H9 (cell line): ENCODE measurements at regions not wholly inside any gene's neighbourhood (a gene's known extent, or its start where the extent isn't known, plus 50 kb on each side); places are given as distances from the start of the nearest gene placed in this dataset.

ENCODE experiments used
- DNase-seq: peaks from one replicate; pipeline ENCODE4 v3.0.0-alpha.2; 2017
- H2AFZ ChIP-seq: one replicate; pipeline ENCODE4 v1.6.1; 2013; ENCODE audit warnings: mild to moderate bottlenecking, low read length, control low read depth, moderate library complexity
- H2AK5ac ChIP-seq: 2 replicates; pipeline ENCODE4 v1.6.1; 2013; ENCODE audit warnings: low read length, control low read depth, mixed read lengths; ENCODE audit not compliant: insufficient read length
- H2BK120ac ChIP-seq: one replicate; pipeline ENCODE4 v1.6.1; 2013; ENCODE audit warnings: low read depth, mild to moderate bottlenecking, low read length, control low read depth, inconsistent platforms; ENCODE audit not compliant: poor library complexity, severe bottlenecking
- H2BK12ac ChIP-seq: 2 replicates; pipeline ENCODE4 v1.6.1; 2013; ENCODE audit warnings: low read length, control low read depth, mixed read lengths, low read depth; ENCODE audit not compliant: insufficient read length
- H2BK15ac ChIP-seq: 2 replicates; pipeline ENCODE4 v1.6.1; 2013; ENCODE audit warnings: low read depth, low read length, control low read depth
- H2BK20ac ChIP-seq: one replicate; pipeline ENCODE4 v1.6.1; 2013; ENCODE audit warnings: low read depth, mild to moderate bottlenecking, low read length, control low read depth, inconsistent platforms; ENCODE audit not compliant: poor library complexity, severe bottlenecking
- H2BK5ac ChIP-seq: 2 replicates; pipeline ENCODE4 v1.6.1; 2013; ENCODE audit warnings: low read length, control low read depth, mixed read lengths; ENCODE audit not compliant: insufficient read length
- H3K14ac ChIP-seq: 2 replicates; pipeline ENCODE4 v1.6.1; 2013; ENCODE audit warnings: low read length, control low read depth; ENCODE audit not compliant: insufficient read depth
- H3K18ac ChIP-seq: 2 replicates; pipeline ENCODE4 v1.6.1; 2013; ENCODE audit warnings: low read depth, mild to moderate bottlenecking, mixed read lengths, low read length, control low read depth; ENCODE audit not compliant: insufficient read length
- H3K23ac ChIP-seq: 2 replicates; pipeline ENCODE4 v1.6.1; 2013; ENCODE audit warnings: low read length, control low read depth, mixed read lengths, low read depth; ENCODE audit not compliant: insufficient read length
- H3K23me2 ChIP-seq: 2 replicates; pipeline ENCODE4 v1.6.1; 2013; ENCODE audit warnings: low read depth, mild to moderate bottlenecking, mixed read lengths, low read length, control low read depth; ENCODE audit not compliant: insufficient read length, poor library complexity, severe bottlenecking
- H3K27ac ChIP-seq: 2 replicates; pipeline ENCODE4 v1.5.1; 2013; ENCODE audit warnings: low read length, control low read depth, mixed read lengths, low read depth; ENCODE audit not compliant: insufficient read length
- H3K27me3 ChIP-seq: 2 replicates; pipeline ENCODE4 v1.6.1; 2013; ENCODE audit warnings: low read length, control low read depth, inconsistent platforms; ENCODE audit not compliant: insufficient read depth
- H3K4ac ChIP-seq: 2 replicates; pipeline ENCODE4 v1.6.1; 2013; ENCODE audit warnings: low read depth, mild to moderate bottlenecking, control low read depth, inconsistent platforms, low read length, moderate library complexity
- H3K4me1 ChIP-seq: 2 replicates; pipeline ENCODE4 v1.6.1; 2013; ENCODE audit warnings: low read length, control low read depth, inconsistent platforms; ENCODE audit not compliant: insufficient read depth
- H3K4me2 ChIP-seq: 2 replicates; pipeline ENCODE4 v1.6.1; 2013; ENCODE audit warnings: low read length, control low read depth, mixed read lengths; ENCODE audit not compliant: insufficient read length, insufficient read depth
- H3K56ac ChIP-seq: 2 replicates; pipeline ENCODE4 v1.6.1; 2013; ENCODE audit warnings: low read depth, mild to moderate bottlenecking, mixed read lengths, low read length, control low read depth; ENCODE audit not compliant: insufficient read length
- H3K79me1 ChIP-seq: 2 replicates; pipeline ENCODE4 v1.6.1; 2013; ENCODE audit warnings: low read depth, mild to moderate bottlenecking, moderate library complexity, low read length, control low read depth, inconsistent platforms; ENCODE audit not compliant: insufficient read depth, poor library complexity, severe bottlenecking
- H3K79me2 ChIP-seq: 2 replicates; pipeline ENCODE4 v1.6.1; 2013; ENCODE audit warnings: low read length, control low read depth, inconsistent platforms; ENCODE audit not compliant: insufficient read depth
- H3K9ac ChIP-seq: 2 replicates; pipeline ENCODE4 v1.6.1; 2013; ENCODE audit warnings: low read length, control low read depth, mixed read lengths; ENCODE audit not compliant: insufficient read length; ENCODE audit errors: extremely low read depth
- H3K9me3 ChIP-seq: one replicate; pipeline ENCODE4 v1.6.1; 2013; ENCODE audit warnings: low read depth, low read length, inconsistent platforms; ENCODE audit not compliant: control insufficient read depth
- H3T11ph ChIP-seq: one replicate; pipeline ENCODE4 v1.6.1; 2013; ENCODE audit warnings: mild to moderate bottlenecking, low read length, control low read depth, inconsistent platforms
- H4K20me1 ChIP-seq: one replicate; pipeline ENCODE4 v1.6.1; 2013; ENCODE audit not compliant: control insufficient read depth, insufficient read length, insufficient read depth
- H4K5ac ChIP-seq: 2 replicates; pipeline ENCODE4 v1.6.1; 2013; ENCODE audit warnings: low read depth, mild to moderate bottlenecking, mixed read lengths, low read length, control low read depth; ENCODE audit not compliant: insufficient read length
- H4K8ac ChIP-seq: replicated peaks from 2 replicates; pipeline ENCODE4 v1.6.1; 2013; ENCODE audit warnings: low read length, control low read depth, mixed read lengths, low read depth; ENCODE audit not compliant: insufficient read length
- H4K91ac ChIP-seq: 2 replicates; pipeline ENCODE4 v1.6.1; 2013; ENCODE audit warnings: low read depth, mild to moderate bottlenecking, moderate library complexity, mixed read lengths, low read length, control low read depth; ENCODE audit not compliant: insufficient read length
- H3K27ac Mint-ChIP-seq, 3 experiments: 2 replicates in 2 of 3; 3 replicates in 1 of 3; pipeline ENCODE4 v1.8.0; 2020 to 2021; ENCODE audit warnings: mixed read lengths in 3 of 3, mild to moderate bottlenecking in 1 of 3, moderate library complexity in 1 of 3
- H3K27me3 Mint-ChIP-seq: 2 replicates; pipeline ENCODE4 v1.8.0; 2021; ENCODE audit warnings: low read depth, mild to moderate bottlenecking, moderate library complexity, mixed read lengths
- H3K36me3 Mint-ChIP-seq, 3 experiments: 2 replicates in 2 of 3; 3 replicates in 1 of 3; pipeline ENCODE4 v1.8.0; 2020 to 2021; ENCODE audit warnings: low read depth in 3 of 3, mixed read lengths in 3 of 3; ENCODE audit not compliant: insufficient read depth in 1 of 3
- H3K4me1 Mint-ChIP-seq, 2 experiments: 2 replicates each; pipeline ENCODE4 v1.8.0; 2020; ENCODE audit warnings: mixed read lengths in 2 of 2
- H3K4me3 Mint-ChIP-seq, 2 experiments: 2 replicates in 1 of 2; 3 replicates in 1 of 2; pipeline ENCODE4 v1.8.0; 2020 to 2021; ENCODE audit warnings: mild to moderate bottlenecking in 2 of 2, mixed read lengths in 2 of 2, moderate library complexity in 1 of 2
- H3K9me3 Mint-ChIP-seq, 2 experiments: 2 replicates in 1 of 2; 3 replicates in 1 of 2; pipeline ENCODE4 v1.8.0; 2020; ENCODE audit warnings: mild to moderate bottlenecking in 2 of 2, mixed read lengths in 2 of 2, moderate library complexity in 1 of 2
- WGBS: extraction: QIAGEN DNeasy Blood & Tissue Kit; methylation state at CpG from one replicate; pipeline ENCODE4 v1.1.7; 2013; ENCODE audit warnings: missing lambda C conversion rate, low lambda C conversion rate, mixed read lengths; ENCODE audit not compliant: insufficient read length; ENCODE audit errors: extremely low coverage; 5-methylcytosine and 5-hydroxymethylcytosine counted together
- TF ChIP-seq, protein P1 (sequence below): fragments of 200-600 bp; sonication (generic); conservative IDR thresholded peaks from 3 replicates; pipeline ENCODE4 v1.8.0; 2021; ENCODE audit warnings: antibody characterized with exemption, mild to moderate bottlenecking

DNA sequence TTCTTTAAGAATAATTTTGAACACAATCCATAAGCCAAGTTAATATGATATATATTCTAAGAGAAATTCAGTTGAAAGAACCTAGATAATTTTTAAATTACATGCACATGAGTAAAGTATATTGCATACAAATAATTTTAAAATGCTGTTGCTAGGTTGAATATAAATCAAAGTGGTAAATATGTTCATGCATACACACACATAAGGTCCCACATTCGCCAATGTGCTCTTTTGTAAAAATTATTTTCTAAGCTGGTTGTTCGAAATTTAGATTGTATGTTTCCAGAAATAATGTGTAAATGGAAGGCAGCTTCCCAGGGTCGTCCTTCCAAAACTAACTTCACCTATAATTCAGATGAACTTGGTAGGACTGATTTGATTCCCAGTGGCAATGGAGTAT, 173.7 kb upstream of the CCDC196 start:
- no peaks in the 10 kb centered on the region for H4K20me1 ChIP-seq
- no peak overlapping the region for H3K4me3 Mint-ChIP-seq
- TF ChIP-seq, protein P1, sequence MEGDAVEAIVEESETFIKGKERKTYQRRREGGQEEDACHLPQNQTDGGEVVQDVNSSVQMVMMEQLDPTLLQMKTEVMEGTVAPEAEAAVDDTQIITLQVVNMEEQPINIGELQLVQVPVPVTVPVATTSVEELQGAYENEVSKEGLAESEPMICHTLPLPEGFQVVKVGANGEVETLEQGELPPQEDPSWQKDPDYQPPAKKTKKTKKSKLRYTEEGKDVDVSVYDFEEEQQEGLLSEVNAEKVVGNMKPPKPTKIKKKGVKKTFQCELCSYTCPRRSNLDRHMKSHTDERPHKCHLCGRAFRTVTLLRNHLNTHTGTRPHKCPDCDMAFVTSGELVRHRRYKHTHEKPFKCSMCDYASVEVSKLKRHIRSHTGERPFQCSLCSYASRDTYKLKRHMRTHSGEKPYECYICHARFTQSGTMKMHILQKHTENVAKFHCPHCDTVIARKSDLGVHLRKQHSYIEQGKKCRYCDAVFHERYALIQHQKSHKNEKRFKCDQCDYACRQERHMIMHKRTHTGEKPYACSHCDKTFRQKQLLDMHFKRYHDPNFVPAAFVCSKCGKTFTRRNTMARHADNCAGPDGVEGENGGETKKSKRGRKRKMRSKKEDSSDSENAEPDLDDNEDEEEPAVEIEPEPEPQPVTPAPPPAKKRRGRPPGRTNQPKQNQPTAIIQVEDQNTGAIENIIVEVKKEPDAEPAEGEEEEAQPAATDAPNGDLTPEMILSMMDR: no peak
- peaks cover 11 to 19% of the 10 kb centered on the region in 2 experiments; a peak in 4 of 5 replicates for H3K9me3 Mint-ChIP-seq
- H2AK5ac ChIP-seq: no peak overlapping the region
- peaks cover 2% of the 10 kb centered on the region in 2 experiments for H3K4me1 Mint-ChIP-seq
- no peak overlapping the region for H4K5ac ChIP-seq
- no peak overlapping the region for H2BK12ac ChIP-seq
- H3K79me2 ChIP-seq: no peaks in the 10 kb centered on the region
- no peak overlapping the region for H3K4ac ChIP-seq
- H3T11ph ChIP-seq: no peak overlapping the region
- no peak overlapping the region for H3K56ac ChIP-seq
- H3K27ac ChIP-seq: no peak overlapping the region
- H4K91ac ChIP-seq: no peak overlapping the region
- no CpG with 5 or more reads among the region's 3 CpGs for WGBS
- H2BK15ac ChIP-seq: no peak overlapping the region
- H3K27ac Mint-ChIP-seq: no peak overlapping the region
- H3K27me3 ChIP-seq: no peaks in the 10 kb centered on the region
- H3K27me3 Mint-ChIP-seq: no peaks in the 10 kb centered on the region; the same call in 1 of the 2 replicates
- H3K23me2 ChIP-seq: no peaks in the 10 kb centered on the region
- H3K79me1 ChIP-seq: no peaks in the 10 kb centered on the region
- no peaks in the 10 kb centered on the region for H3K9me3 ChIP-seq
- H2AFZ ChIP-seq: no peak overlapping the region
- no peak overlapping the region for H3K14ac ChIP-seq
- H3K18ac ChIP-seq: no peak overlapping the region
- H2BK120ac ChIP-seq: no peak overlapping the region
- no peak overlapping the region for H3K9ac ChIP-seq
- no peak overlapping the region for H2BK20ac ChIP-seq
- H4K8ac ChIP-seq: no peak overlapping the region
- no peak overlapping the region for H3K23ac ChIP-seq
- peaks cover 0 to 4% (median 2%) of the 10 kb centered on the region in 3 experiments; a peak in 2 of 7 replicates for H3K36me3 Mint-ChIP-seq
- DNase-seq: no peak
- peaks cover 3% of the 10 kb centered on the region; the same call in 1 of the 2 replicates for H3K4me1 ChIP-seq
- no peak overlapping the region for H3K4me2 ChIP-seq
- H2BK5ac ChIP-seq: no peak overlapping the region
